ENCODE measurements at regions not wholly inside any gene's neighbourhood (a gene's known extent, or its start where the extent isn't known, plus 50 kb on each side); places are given as distances from the start of the nearest gene placed in this dataset.
"Not testable (repeated sequence)": the region's sequence is repeated elsewhere in the genome, so short reads cannot be mapped to it uniquely, and the experiment has no call there.

DNA sequence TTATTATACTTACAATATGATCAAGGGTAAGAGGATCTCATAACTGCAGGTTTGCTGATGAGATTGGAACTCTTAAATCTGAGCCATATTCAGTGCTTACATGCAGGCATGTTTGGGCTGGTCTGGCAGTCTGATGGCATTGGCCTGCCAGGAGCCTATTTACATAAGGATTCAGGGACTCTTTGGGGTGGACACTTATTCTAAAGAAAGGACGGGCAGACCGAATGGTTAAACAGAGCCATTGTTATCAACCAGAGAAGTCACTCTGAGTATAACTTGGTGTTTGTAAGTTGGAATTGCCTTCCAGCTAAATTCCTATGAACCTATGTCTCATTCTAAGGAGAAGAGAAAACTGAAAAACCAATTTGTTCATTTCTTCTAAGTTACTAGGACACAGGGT is 932.8 kb downstream of the IGSF11 start:
- no peak for DNase-seq
- in situ Hi-C loops (cut with MboI; ENCODE audit: low pct_unique_long_range_greater_than_20kb, low sequenced_read_pairs), result no loop called here

DNA sequence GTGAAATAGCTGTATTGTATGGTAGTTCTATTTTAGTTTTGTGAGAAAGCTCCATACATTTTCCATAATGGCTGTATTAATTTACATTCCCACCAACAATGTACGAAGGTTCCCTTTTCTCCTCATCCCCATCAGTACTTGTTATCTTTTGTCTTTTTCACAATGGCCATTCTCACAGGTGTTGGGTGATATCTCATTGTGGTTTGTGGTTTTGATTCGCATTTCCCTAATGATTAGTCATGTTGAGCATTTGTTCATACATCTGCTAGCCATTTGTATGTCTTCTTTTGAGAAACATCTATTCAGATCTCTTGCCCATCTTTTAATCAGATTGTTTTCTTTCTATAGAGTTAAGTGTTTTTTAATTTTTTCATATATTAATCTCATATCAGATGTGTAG is 931.9 kb downstream of the IGSF11 start:
- in situ Hi-C loops (cut with MboI; ENCODE audit: low pct_unique_long_range_greater_than_20kb, low sequenced_read_pairs), result no loop called here
- no peak for DNase-seq

GRCh38 chr3:118108201-118108600 is 926.4 kb downstream of the IGSF11 start:
- DNase-seq, result no peak
- in situ Hi-C loops (cut with MboI; ENCODE audit: low pct_unique_long_range_greater_than_20kb, low sequenced_read_pairs), result no loop called here

- DNase-seq, result no peak
- in situ Hi-C loops (cut with MboI; ENCODE audit: low pct_unique_long_range_greater_than_20kb, low sequenced_read_pairs), result no loop called here
Observed at GRCh38 chr3:118108769-118109168, 925.9 kb downstream of the IGSF11 start.

DNA sequence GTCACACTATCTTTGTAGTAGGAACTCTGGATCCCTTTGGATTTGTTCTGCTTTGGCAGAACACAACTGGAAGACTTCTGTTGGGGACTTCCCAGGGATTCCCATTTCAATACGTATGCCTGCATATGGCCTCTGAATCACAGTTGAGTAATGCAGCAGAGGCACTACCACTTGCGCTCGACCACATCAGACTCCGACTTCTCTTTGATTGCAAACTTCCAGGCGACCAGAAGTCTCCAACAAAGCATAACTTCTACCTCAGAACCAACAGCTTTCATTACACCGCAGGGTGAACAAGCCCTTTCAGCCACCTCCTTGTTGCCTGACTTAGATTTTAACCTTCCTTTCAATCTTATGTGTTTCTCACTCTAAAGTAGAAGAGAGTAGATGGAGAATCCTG is 924.4 kb downstream of the IGSF11 start:
- in situ Hi-C loops (cut with MboI; ENCODE audit: low pct_unique_long_range_greater_than_20kb, low sequenced_read_pairs), result no loop called here
- DNase-seq, result no peak

DNA sequence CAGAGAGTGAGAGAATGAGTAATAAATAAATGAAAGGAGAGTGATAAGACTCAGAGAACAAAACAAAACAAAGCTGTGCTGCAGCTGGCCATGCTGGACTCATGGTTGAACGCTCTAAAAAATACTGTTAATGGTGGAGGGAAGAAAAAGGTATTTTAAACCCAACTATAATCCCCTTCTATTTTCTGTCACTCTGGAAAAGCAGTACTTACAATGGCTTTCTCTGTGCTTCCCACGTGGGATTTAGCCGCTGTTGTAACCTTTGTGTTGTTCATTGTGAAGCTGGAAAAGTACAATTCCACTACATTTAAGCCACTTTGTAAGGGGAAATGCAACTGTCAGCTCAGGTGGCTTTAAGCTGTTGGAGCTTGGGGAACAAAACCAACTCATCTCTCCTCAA is 917.7 kb downstream of the IGSF11 start:
- in situ Hi-C loops (cut with MboI; ENCODE audit: low pct_unique_long_range_greater_than_20kb, low sequenced_read_pairs), result no loop called here
- no peak for DNase-seq

DNA sequence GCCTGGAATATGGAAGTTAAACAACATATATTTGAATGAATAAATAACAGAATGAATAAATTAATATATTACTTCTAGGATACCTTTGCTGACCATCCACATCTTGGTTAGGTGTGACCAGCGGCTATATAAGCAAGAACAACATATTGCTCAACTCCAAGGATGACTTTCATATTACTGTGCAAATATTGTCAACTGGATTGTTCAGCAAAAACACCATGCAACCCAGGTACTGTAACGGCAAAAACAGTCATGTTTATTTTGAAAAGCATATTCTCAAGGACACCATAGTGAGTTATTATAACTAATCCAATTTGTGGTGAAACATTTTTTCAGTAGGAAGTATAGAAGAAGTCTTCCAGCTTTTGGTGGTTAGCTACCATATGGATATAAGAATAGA is 907.9 kb downstream of the IGSF11 start:
- no peak for DNase-seq
- in situ Hi-C loops (cut with MboI; ENCODE audit: low pct_unique_long_range_greater_than_20kb, low sequenced_read_pairs), result no loop called here

- in situ Hi-C loops (cut with MboI; ENCODE audit: low pct_unique_long_range_greater_than_20kb, low sequenced_read_pairs), result no loop called here
- no peak for DNase-seq
Observed at GRCh38 chr3:118127992-118128391, 906.7 kb downstream of the IGSF11 start.

DNA sequence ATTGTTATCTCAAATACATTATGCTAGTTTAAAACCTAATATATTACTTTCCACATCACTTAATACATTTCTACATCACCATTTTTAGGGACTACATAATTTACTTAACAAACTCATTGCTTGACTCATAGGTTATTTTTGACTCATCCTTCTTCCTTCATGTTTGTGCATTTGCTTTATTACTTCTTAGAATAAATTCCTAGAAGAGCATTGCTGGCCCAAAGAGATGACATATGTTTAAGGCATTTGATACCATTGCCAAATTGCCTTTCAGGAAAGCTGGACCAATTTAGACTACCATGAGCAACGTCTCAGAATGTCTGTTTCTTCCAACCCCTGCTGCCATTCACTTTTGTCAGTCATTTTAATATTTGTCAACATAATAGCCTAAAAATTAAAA is 905.8 kb downstream of the IGSF11 start:
- no peak for DNase-seq
- in situ Hi-C loops (cut with MboI; ENCODE audit: low pct_unique_long_range_greater_than_20kb, low sequenced_read_pairs), result no loop called here

DNA sequence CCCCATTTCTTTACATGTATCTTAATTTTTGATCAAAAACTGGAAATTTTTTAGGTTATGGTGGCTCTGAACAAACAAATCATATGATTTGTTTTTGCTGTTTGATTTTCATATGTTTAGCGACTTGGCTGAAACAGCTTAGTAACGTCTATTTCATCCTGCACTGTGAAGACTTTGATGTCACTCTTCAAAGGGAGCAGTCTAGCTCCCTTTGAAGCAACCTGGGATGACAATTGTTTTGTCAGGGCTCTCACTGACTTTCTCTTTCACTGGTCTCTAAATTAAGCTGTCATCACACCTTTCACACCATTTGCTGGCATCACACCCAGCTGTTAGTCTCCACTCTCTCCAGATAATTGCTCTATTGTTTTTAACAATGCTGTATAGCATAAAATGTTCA is 896.9 kb downstream of the IGSF11 start:
- in situ Hi-C loops (cut with MboI; ENCODE audit: low pct_unique_long_range_greater_than_20kb, low sequenced_read_pairs), result no loop called here
- no peak for DNase-seq

- in situ Hi-C loops (cut with MboI; ENCODE audit: low pct_unique_long_range_greater_than_20kb, low sequenced_read_pairs), result no loop called here
- DNase-seq, result no peak
Observed at GRCh38 chr3:118144919-118145318, 889.7 kb downstream of the IGSF11 start.

GRCh38 chr3:118146658-118147375 is 887.8 kb downstream of the IGSF11 start:
- no peak for DNase-seq
- in situ Hi-C loops (cut with MboI; ENCODE audit: low pct_unique_long_range_greater_than_20kb, low sequenced_read_pairs), result no loop called here

GRCh38 chr3:118151164-118151563 is 883.5 kb downstream of the IGSF11 start:
- in situ Hi-C loops (cut with MboI; ENCODE audit: low pct_unique_long_range_greater_than_20kb, low sequenced_read_pairs), result no loop called here

GRCh38 chr3:118162627-118163588 is 871.7 kb downstream of the IGSF11 start:
- DNase-seq; in situ Hi-C loops (cut with MboI; ENCODE audit: low pct_unique_long_range_greater_than_20kb, low sequenced_read_pairs): not testable (repeated sequence)

More at GRCh38 chr3:118151164-118151563, 883.5 kb downstream of the IGSF11 start:
- no peak for DNase-seq

GRCh38 chr3:118165413-118165812 is 869.2 kb downstream of the IGSF11 start:
- in situ Hi-C loops (cut with MboI; ENCODE audit: low pct_unique_long_range_greater_than_20kb, low sequenced_read_pairs), result no loop called here

GRCh38 chr3:118167571-118167970 is 867.1 kb downstream of the IGSF11 start:
- in situ Hi-C loops (cut with MboI; ENCODE audit: low pct_unique_long_range_greater_than_20kb, low sequenced_read_pairs), result no loop called here
- DNase-seq, result no peak

More at GRCh38 chr3:118165413-118165812, 869.2 kb downstream of the IGSF11 start:
- no peak for DNase-seq

- DNase-seq, result no peak
- in situ Hi-C loops (cut with MboI; ENCODE audit: low pct_unique_long_range_greater_than_20kb, low sequenced_read_pairs), result no loop called here
Observed at GRCh38 chr3:118168175-118168574, 866.5 kb downstream of the IGSF11 start.

GRCh38 chr3:118171236-118171852 is 863.3 kb downstream of the IGSF11 start:
- no peak for DNase-seq
- in situ Hi-C loops (cut with MboI; ENCODE audit: low pct_unique_long_range_greater_than_20kb, low sequenced_read_pairs), result no loop called here

- in situ Hi-C loops (cut with MboI; ENCODE audit: low pct_unique_long_range_greater_than_20kb, low sequenced_read_pairs), result no loop called here
- DNase-seq, result no peak
Observed at GRCh38 chr3:118180853-118181252, 853.8 kb downstream of the IGSF11 start.

GRCh38 chr3:118181274-118181673 is 853.4 kb downstream of the IGSF11 start:
- DNase-seq, result no peak
- in situ Hi-C loops (cut with MboI; ENCODE audit: low pct_unique_long_range_greater_than_20kb, low sequenced_read_pairs), result no loop called here

Measured in KBM-7 (cell line).